ENCODE measurements at regions not wholly inside any gene's neighbourhood (a gene's known extent, or its start where the extent isn't known, plus 50 kb on each side); places are given as distances from the start of the nearest gene placed in this dataset.
"Not testable (repeated sequence)": the region's sequence is repeated elsewhere in the genome, so short reads cannot be mapped to it uniquely, and the experiment has no call there.

- not testable (repeated sequence) for DNase-seq
Observed at GRCh38 chr11:23484618-23485017, 624.3 kb upstream of the CCDC179 start.

GRCh38 chr11:23490557-23491235 lies 630.4 kb upstream of the CCDC179 start:
- DNase-seq, result no peak

GRCh38 chr11:23494981-23495380 lies 634.7 kb upstream of the CCDC179 start:
- no peak for DNase-seq

- DNase-seq, result no peak
Observed at GRCh38 chr11:23496340-23496739, 636.1 kb upstream of the CCDC179 start.

- DNase-seq, result no peak
Observed at GRCh38 chr11:23497040-23497439, 636.8 kb upstream of the CCDC179 start.

GRCh38 chr11:23502389-23502788 lies 642.1 kb upstream of the CCDC179 start:
- no peak for DNase-seq

GRCh38 chr11:23502826-23503225 lies 642.6 kb upstream of the CCDC179 start:
- DNase-seq, result peak; percentile 37

- DNase-seq, result peak; percentile 82
Observed at GRCh38 chr11:23509023-23509422, 648.7 kb upstream of the CCDC179 start.

- DNase-seq, result no peak
Observed at GRCh38 chr11:23509821-23510220, 649.5 kb upstream of the CCDC179 start.

- no peak for DNase-seq
Observed at GRCh38 chr11:23519194-23519593, 658.9 kb upstream of the CCDC179 start.

- no peak for DNase-seq
Observed at GRCh38 chr11:23520226-23520960, 660.1 kb upstream of the CCDC179 start.

GRCh38 chr11:23536907-23537306 lies 676.6 kb upstream of the CCDC179 start:
- no peak for DNase-seq

GRCh38 chr11:23539556-23539955 lies 679.3 kb upstream of the CCDC179 start:
- DNase-seq, result peak; percentile 14

- DNase-seq, result peak; percentile 80
Observed at GRCh38 chr11:23540101-23540561, 679.9 kb upstream of the CCDC179 start.

GRCh38 chr11:23542189-23542588 lies 681.9 kb upstream of the CCDC179 start:
- DNase-seq, result no peak

GRCh38 chr11:23542816-23543215 lies 682.5 kb upstream of the CCDC179 start:
- DNase-seq, result no peak

- DNase-seq, result no peak
Observed at GRCh38 chr11:23543651-23544222, 683.5 kb upstream of the CCDC179 start.

GRCh38 chr11:23551706-23552105 lies 691.4 kb upstream of the CCDC179 start:
- no peak for DNase-seq

GRCh38 chr11:23554002-23554401 lies 693.7 kb upstream of the CCDC179 start:
- DNase-seq, result no peak

- DNase-seq, result peak; percentile 61
Observed at GRCh38 chr11:23555085-23555484, 694.8 kb upstream of the CCDC179 start.

- DNase-seq, result no peak
Observed at GRCh38 chr11:23556163-23556750, 696.0 kb upstream of the CCDC179 start.

- no peak for DNase-seq
Observed at GRCh38 chr11:23563591-23563990, 703.3 kb upstream of the CCDC179 start.

GRCh38 chr11:23564370-23564769 lies 704.1 kb upstream of the CCDC179 start:
- DNase-seq, result no peak
